HL-60 (cell line): ENCODE measurements at regions not wholly inside any gene's neighbourhood (a gene's known extent, or its start where the extent isn't known, plus 50 kb on each side); places are given as distances from the start of the nearest gene placed in this dataset.

Experiments
- DNase-seq, 2 experiments: peaks; one replicate each; pipeline ENCODE4 v3.0.0-alpha.2; 2010 to 2020; ENCODE audit warnings: low read depth in 1 of 2, low spot score in 1 of 2
- H3K27ac ChIP-seq: fragments of 250-450 bp; sonication (Bioruptor Pico); replicated peaks from 2 replicates; pipeline ENCODE4 v1.5.1; 2020; ENCODE audit warnings: mild to moderate bottlenecking, moderate library complexity
- H3K27me3 ChIP-seq: fragments of 250-450 bp; sonication (Bioruptor Pico); 2 replicates; pipeline ENCODE4 v1.5.1; 2021; ENCODE audit warnings: mild to moderate bottlenecking, moderate library complexity; ENCODE audit not compliant: insufficient read depth, poor library complexity, severe bottlenecking
- H3K4me3 ChIP-seq: replicated peaks from 2 replicates; pipeline ENCODE4 v1.5.1; 2011; ENCODE audit warnings: mild to moderate bottlenecking, control low read depth, low read length; ENCODE audit not compliant: insufficient read depth
- GABPA ChIP-seq: IDR thresholded peaks from 2 replicates; pipeline ENCODE4 v1.6.1; 2012; ENCODE audit warnings: low read depth
- POLR2AphosphoS5 ChIP-seq: IDR thresholded peaks from 2 replicates; pipeline ENCODE4 v1.6.1; 2012; ENCODE audit warnings: low read depth
- SPI1 ChIP-seq: IDR thresholded peaks from 2 replicates; pipeline ENCODE4 v1.6.1; 2012; ENCODE audit warnings: low read depth, mild to moderate bottlenecking, borderline replicate concordance
- TF ChIP-seq, protein P1 (sequence below): IDR thresholded peaks from one replicate; pipeline ENCODE4 v1.5.1; 2011; ENCODE audit warnings: low read length, control low read depth, inconsistent platforms; ENCODE audit not compliant: insufficient read depth
- TF ChIP-seq, protein P2 (sequence below): IDR thresholded peaks from 2 replicates; pipeline ENCODE4 v1.6.1; 2012; ENCODE audit warnings: low read depth; ENCODE audit not compliant: insufficient replicate concordance

- TF ChIP-seq, protein P1, sequence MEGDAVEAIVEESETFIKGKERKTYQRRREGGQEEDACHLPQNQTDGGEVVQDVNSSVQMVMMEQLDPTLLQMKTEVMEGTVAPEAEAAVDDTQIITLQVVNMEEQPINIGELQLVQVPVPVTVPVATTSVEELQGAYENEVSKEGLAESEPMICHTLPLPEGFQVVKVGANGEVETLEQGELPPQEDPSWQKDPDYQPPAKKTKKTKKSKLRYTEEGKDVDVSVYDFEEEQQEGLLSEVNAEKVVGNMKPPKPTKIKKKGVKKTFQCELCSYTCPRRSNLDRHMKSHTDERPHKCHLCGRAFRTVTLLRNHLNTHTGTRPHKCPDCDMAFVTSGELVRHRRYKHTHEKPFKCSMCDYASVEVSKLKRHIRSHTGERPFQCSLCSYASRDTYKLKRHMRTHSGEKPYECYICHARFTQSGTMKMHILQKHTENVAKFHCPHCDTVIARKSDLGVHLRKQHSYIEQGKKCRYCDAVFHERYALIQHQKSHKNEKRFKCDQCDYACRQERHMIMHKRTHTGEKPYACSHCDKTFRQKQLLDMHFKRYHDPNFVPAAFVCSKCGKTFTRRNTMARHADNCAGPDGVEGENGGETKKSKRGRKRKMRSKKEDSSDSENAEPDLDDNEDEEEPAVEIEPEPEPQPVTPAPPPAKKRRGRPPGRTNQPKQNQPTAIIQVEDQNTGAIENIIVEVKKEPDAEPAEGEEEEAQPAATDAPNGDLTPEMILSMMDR: no peak
- TF ChIP-seq GABPA: no peak
- TF ChIP-seq POLR2AphosphoS5: no peak
- TF ChIP-seq, protein P2, sequence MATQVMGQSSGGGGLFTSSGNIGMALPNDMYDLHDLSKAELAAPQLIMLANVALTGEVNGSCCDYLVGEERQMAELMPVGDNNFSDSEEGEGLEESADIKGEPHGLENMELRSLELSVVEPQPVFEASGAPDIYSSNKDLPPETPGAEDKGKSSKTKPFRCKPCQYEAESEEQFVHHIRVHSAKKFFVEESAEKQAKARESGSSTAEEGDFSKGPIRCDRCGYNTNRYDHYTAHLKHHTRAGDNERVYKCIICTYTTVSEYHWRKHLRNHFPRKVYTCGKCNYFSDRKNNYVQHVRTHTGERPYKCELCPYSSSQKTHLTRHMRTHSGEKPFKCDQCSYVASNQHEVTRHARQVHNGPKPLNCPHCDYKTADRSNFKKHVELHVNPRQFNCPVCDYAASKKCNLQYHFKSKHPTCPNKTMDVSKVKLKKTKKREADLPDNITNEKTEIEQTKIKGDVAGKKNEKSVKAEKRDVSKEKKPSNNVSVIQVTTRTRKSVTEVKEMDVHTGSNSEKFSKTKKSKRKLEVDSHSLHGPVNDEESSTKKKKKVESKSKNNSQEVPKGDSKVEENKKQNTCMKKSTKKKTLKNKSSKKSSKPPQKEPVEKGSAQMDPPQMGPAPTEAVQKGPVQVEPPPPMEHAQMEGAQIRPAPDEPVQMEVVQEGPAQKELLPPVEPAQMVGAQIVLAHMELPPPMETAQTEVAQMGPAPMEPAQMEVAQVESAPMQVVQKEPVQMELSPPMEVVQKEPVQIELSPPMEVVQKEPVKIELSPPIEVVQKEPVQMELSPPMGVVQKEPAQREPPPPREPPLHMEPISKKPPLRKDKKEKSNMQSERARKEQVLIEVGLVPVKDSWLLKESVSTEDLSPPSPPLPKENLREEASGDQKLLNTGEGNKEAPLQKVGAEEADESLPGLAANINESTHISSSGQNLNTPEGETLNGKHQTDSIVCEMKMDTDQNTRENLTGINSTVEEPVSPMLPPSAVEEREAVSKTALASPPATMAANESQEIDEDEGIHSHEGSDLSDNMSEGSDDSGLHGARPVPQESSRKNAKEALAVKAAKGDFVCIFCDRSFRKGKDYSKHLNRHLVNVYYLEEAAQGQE: no peak
- TF ChIP-seq SPI1: no peak
- Histone ChIP-seq H3K27ac (no peak overlapping the region), H3K27me3 (no peaks in the 10 kb centered on the region), H3K4me3 (no peak overlapping the region)
- DNase-seq: no peak
Measured at GRCh38 chr6:27812805-27813492, 99.2 kb downstream of the OR2B2 start.

- H3K27me3 ChIP-seq: no peaks in the 10 kb centered on the region
- TF ChIP-seq SPI1 (no peak), POLR2AphosphoS5 (no peak), GABPA (no peak)
- TF ChIP-seq, protein P2: no peak
- TF ChIP-seq, protein P1: no peak
- H3K27ac ChIP-seq: no peak overlapping the region
- no peak overlapping the region for H3K4me3 ChIP-seq
- no peak for DNase-seq
Measured at GRCh38 chr6:27812078-27812804, 100.0 kb downstream of the OR2B2 start.

DNA sequence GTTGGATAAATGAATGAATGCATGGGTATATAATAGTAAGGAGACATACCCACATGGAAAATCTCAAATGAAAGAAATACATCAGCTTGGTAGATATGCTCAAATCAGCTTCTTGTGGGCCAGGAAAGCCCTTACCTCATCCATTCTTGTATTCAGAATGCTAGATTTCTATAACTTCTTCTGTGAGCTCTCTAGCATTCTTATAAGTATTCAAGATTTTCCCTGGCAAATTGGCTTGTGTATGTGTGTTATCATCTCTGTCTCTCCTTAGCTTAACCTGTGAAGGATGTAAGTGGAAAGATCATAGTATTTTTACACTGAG is 100.8 kb downstream of the OR2B2 start:
- TF ChIP-seq GABPA (no peak), POLR2AphosphoS5 (no peak), SPI1 (no peak)
- TF ChIP-seq, protein P1: no peak
- TF ChIP-seq, protein P2: no peak
- Histone ChIP-seq H3K4me3 (peak overlapping the region; percentile 40; the same call in 1 of the 2 replicates), H3K27me3 (no peaks in the 10 kb centered on the region), H3K27ac (peak overlapping the region; percentile 97)
- no peak for DNase-seq
